ENCODE measurements at regions not wholly inside any gene's neighbourhood (a gene's known extent, or its start where the extent isn't known, plus 50 kb on each side); places are given as distances from the start of the nearest gene placed in this dataset.

DNA sequence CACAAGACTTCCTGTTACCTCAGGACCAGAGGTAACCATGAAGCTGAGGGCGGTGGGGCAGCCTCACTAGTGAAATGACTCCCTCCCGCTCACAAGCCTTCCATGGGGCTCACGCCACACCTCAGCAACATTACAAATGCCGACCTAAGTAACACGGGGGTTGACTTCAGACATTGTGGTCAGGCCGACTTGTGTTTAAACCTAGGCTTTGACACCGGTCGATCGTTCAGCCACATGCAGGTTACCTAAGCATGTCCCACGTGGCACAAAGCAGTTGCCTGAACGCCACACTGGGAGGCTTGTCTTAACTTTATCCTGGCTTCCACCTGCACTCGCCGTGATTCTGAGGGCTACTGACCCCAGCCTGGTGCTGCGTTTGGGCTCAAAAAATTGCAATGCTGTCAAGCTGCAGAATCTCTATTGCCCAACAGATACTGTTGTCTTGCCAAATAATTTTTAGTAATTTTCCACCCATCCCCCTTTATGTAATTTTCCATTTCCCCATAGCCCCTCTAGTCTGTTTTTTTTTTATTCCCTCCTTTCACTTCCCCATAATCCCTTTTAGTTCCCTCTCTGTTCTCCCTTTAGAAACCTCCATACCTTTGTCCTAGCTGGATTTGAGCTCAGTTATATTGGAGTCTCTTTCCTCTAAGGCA, 158.6 kb upstream of the RGMA start:
- DNase-seq: no peak

- peak; percentile 87 for DNase-seq
Observed at GRCh38 chr15:93246266-93247242, 157.5 kb upstream of the RGMA start.

DNA sequence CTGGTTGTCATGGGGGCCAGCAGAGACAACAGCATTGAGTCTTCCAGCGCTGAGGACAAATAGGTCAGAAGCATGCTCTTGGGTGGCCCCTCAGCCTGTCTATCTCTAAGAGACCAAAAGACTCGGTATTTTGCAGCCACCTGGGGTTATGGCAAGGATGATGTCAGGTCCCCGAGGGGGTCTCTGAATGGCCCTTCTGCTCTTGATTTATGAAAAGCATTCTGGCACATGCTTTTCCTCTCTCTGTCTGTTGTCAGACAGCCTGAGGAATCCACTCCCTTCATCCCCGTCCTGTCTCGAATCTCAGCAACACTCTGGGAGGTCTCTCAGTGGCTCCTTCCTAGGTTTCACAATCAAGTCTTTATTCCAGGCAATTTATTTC, 156.6 kb upstream of the RGMA start:
- DNase-seq: no peak

GRCh38 chr15:93244696-93245660, 156.0 kb upstream of the RGMA start:
- DNase-seq: no peak

DNA sequence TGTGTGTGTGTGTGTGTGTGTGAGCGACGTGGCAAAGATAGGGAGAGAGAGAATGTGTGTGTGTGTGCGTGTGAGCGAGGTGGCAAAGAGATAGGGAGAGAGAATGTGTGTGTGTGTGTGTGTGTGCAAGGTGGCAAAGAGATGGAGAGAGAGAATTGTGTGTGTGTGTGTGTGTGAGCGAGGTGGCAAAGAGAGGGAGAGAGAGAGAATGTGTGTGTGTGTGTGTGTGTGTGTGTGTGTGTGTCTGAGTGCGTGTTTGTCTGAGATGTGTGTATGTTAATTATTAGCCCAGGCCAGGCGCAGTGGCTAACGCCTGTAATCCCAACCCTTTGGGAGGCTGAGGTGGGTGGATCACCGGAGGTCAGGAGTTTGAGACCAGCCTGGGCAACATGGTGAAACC, 154.6 kb upstream of the RGMA start:
- DNase-seq: no peak

DNA sequence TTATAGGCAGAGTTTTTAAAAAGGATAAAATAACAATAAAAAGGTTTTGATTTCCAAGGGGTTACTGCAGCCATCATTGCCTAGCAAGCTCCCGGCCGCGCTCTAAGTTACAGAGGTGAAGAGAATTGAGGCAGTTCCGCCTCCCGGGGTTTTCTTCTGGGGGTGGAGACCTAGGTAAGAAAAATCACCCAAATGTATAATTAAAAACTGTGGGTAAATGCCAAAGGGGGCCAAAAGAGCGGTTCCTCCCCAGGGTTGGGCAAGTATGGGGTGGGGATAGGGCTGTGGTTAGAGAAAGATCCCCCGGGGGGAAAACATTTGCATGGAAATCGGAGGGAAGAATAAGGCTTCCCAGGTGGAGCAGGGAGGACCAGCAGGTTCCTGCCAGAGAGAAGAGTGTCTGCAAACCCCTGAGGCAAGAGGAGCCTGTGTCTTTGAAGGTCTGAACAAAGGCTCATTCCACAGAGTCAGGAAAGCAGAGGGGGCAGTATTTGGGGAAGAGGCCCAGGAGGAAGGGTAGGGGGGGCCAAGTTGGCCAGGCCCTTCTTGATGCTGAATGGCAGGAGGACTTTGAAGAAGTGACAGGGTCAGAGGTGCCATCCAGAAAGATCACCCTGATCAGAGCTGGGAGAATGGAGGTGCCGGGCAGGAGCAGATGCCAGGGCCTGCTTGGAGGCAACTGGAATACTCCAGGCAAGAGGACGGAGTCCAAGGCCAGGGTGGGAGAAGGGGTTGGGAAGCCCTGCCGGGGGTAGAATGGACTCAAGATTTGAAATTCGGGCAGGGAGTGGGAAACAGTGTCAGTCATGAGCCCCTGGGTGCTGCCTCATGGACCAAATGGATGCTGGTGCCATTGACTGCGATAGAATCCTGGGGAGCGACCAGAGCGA, 152.9 kb upstream of the RGMA start:
- no peak for DNase-seq

- DNase-seq: no peak
Observed at GRCh38 chr15:93239993-93240392, 151.0 kb upstream of the RGMA start.

DNA sequence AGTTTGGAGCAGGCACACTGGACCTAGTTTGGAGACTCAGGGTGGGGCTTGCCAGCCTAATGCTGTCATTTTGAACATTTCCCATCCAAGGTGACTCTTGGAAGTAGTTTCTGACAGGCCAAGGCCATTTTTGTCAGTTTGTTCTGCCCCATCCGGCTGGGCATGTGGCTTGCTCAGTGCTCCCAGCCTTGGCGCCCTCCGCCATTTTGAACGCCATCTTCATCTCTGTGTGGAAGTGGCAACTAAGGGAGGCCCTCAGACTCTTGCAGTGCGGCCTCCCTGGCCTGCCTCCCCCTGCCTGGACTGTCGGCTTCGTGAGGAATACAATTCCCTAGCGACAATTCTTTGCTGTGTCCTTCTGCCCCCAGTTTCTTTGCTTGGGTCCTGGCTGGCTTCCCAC, 150.6 kb upstream of the RGMA start:
- no peak for DNase-seq

DNA sequence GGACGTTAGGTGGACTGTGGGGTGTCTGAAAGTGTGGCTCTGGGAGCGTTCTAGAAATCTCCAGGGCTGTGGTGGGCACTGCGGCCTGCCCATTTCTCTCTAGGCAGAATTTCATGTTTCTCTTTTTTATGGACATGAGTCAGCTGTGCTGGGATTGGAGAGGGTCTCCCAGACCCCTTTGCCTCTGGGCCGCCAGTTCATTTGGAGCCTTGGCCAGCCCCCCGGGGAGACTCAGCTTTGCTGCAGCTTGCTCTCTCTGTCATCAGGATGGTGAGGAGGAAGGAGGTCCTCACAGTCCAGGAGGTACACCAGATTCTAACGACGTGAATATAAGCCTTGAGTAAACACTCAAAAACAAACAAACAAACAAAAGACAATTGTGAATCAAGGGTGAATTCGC, 149.6 kb upstream of the RGMA start:
- DNase-seq: no peak

DNA sequence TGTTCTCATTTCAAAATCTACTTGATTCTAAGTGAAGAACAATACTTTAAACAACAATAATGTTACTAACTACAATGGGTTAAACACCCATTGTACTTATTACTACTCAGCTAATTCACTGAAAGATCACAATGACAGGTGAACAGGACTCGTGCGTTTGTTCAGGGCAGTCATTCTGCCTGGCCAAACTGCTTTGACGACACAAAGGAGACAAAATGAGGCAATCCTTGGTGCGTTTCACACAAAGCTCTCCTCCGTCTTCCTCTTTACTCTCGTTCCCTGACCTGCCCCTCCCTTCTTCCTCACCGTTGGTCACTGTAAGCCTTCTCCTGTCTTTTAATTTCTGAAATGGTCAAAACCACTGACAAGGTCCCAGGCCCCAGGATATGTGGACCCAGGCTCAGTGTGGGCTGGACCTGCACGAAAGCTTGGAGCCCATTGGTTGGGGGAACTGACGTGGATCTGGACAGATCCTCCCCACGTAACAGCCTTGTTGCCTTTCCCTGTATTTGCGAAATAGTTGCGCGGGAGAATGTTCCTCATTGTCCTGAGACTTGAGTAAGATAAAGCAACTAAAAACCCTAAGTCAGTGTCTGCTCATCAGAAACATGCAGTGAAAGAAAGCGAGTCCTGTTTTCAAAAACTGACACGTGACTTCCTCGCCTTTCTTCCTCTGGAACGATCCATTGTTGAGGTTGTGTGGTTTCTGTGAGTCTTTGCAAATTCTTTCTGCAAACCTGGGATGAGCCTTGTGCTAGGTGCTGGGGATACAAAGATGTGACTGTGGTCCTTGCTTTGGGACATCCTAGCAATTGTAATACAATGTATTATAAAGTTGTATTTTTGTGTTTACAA, 147.1 kb upstream of the RGMA start:
- DNase-seq: no peak

- DNase-seq: no peak
Observed at GRCh38 chr15:93235269-93235668, 146.3 kb upstream of the RGMA start.

DNA sequence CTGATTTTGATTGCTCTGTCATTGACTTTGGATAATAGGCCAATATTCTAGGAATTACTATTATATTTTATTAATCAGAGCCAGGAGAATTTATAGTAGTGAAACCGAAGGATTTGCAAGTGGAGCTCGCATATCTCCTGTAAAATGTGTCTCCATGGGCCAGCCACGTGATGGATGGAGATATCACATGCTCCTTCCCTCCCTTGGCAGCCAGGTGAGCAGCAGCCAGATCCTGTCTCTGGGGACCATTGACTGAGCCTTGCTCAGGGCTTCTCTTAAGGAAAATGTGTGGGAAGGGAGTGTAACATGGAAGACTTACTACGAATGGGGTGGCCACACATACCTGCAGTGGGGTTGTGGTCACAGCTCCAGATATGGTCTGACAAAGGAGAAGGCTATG, 144.7 kb upstream of the RGMA start:
- DNase-seq: no peak

GRCh38 chr15:93232845-93233244, 143.8 kb upstream of the RGMA start:
- DNase-seq: no peak

DNA sequence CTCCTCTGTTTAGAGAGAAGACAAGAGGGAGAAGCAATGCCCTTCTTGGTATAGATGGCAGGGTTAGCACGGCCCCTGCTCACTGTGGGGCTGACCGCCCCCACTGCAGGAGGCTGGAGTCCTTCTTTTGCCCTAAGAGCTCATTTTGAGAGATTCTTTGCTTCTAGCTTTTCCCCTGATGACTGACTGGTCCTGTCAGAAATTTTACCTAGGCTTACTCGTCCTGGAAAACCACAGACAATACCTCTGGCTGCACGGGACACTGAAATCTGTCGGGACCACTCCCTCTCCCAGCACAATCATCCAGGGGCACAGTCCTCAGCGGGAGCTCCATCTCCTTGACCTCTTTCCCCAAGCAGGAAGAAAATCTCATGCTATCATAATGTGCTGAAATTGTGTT, 143.0 kb upstream of the RGMA start:
- no peak for DNase-seq

DNA sequence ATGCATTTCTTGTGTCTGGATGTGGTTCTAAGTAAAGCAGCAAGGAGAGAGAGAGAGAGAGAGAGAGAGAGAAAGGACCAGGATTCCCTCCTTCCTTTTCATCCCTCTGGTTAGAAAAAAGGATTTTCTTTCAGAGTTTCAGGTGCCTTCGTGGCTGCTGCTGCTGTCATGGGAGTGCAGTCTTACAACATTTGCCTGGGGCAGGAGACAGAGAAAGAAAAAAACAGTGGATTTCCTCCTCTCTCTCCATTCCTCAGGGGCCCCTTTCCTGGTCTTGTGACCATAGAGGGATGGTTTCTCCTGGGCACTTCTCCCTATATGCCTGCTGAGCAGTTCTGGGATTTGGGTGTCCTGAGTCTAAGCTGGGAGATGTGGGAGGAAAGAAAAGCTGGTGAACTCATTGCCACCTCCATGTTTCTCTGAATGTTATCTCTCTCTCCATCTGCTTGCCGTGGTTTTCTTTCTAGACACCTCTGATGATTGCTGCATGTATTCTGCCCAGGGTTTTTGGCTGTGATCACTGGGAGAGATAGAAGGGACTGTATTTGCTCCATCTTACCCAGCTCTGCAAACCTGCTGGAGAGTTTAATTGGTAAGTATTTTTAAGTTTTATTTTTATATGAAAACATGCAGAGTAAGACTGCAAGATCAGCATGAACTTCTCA, 142.4 kb upstream of the RGMA start:
- no peak for DNase-seq

GRCh38 chr15:93228546-93228945, 139.5 kb upstream of the RGMA start:
- DNase-seq: no peak

DNA sequence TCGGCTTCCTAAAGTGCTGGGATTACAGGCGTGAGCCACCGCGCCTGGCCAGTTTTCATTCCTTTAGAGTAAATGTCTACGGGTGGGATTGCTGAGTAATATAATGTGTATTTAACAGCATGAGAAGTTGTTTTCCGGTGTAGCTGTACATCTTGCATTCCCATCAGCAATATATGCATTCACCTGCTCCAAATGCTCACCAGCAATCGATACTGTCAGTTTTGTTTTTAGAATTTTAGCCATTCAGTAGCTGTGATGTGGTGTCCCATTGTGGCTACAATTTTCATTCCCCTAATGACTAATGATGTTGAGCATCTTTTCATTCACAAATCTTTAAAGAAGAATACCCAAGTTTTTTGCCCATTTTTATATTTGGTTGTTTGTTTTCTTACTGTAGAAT, 134.8 kb upstream of the RGMA start:
- DNase-seq: no peak

GRCh38 chr15:93221759-93222158, 132.7 kb upstream of the RGMA start:
- DNase-seq: no peak

DNA sequence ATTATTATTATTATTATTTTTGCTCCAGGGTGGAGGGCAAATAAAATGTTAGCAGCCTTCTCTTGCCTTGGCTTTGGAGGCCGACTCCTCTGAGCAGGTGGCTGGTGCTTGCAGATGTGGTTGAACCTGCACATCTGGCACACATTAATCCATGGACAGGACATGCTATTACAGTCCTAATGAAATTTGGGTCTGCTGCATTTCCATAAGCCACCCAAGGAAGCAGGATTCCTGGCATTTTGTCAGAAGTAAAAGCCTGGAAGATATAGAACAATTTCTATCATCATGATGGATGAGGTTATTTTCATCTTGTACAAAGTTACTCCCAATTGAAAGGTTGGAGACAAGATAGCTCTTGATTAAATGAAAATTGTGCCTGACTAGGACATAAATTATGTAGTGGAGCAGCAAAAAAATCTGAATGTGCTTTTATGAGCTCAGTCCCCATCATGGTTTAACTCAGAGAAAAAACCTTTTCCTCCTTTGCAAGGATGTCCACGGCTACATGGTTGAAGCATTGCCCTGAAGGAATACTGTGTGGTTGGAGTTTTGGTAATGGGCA, 130.9 kb upstream of the RGMA start:
- no peak for DNase-seq

- no peak for DNase-seq
Observed at GRCh38 chr15:93217343-93217742, 128.3 kb upstream of the RGMA start.
